Daoy (cell line): ENCODE measurements at regions not wholly inside any gene's neighbourhood (a gene's known extent, or its start where the extent isn't known, plus 50 kb on each side); places are given as distances from the start of the nearest gene placed in this dataset.

ENCODE experiments used
- DNase-seq: peaks from one replicate; pipeline ENCODE4 v3.0.0-alpha.2; 2015; ENCODE audit warnings: low read depth

DNA sequence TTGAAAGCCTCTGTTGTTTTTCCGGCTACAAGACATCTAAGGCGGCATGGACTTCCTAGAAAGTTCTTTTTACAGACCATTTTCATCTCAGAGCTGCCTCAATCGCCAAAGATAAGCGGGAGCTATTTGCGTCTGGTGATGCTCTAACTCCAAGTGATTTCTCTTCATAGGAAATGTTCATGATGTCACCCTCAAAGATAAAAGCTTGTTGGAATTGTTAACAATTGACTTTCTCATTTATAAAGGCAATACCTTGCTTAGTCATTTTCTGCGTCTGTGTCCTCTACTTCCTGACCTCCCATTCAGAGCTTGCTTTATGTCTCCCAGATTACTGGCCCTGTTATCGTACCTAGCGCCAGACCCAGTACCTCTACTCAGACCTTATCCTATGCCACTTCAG lies 259.0 kb upstream of the G2E3 start:
- DNase-seq, result no peak

DNA sequence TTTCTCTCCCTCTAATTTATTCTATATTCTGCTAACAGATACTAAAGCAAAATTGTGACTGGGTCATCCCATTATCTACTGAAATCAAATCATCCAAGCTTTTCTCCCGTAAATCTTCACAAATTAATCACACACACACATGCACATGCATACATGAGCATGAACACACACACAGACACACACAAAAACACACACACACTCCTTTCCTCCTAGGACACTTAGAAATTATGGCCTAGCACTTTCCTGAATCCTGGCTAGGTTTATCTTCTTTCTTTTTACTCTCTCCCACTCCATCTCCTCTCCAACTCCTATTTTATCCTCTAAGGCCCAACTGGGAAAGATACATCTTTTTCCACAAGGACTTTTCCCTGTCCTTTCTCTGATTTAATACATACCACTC lies 255.6 kb upstream of the G2E3 start:
- no peak for DNase-seq

DNA sequence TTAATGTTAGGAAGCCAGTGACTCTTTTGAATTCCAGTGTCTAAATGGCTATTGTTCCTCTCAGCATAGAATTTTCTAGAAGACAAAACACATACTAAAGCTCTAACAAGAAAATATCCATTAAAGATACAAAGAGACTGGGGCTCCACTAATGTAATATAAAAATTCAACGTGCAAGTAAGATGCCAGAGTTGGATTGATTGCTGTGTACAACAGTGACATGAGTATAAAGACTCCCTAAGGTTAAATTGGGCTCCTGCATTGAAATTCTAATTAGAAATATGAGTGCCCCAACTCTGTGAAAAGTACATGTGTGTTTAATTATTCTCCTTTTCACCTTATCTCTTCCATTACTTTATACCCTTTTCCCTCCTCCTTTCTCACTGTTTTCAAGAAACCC lies 253.6 kb upstream of the G2E3 start:
- DNase-seq, result no peak

DNA sequence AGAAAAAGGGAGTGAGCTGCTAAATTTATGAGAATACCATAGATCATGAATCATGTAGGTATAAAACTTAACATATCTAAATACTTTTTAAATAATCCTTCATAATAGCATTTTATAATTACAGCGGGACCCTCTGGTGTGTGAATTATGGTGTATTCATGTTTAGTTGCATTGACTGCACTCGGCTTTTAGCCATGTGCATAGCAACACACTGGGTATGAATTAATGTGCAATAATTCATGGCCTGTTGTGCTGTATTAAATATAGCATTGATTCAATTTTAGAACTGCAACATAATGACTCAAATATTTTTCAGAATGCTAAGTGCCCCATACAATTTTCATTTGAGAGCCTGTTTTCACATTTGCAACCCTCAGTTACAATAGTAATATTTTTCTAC lies 249.6 kb upstream of the G2E3 start:
- no peak for DNase-seq

DNA sequence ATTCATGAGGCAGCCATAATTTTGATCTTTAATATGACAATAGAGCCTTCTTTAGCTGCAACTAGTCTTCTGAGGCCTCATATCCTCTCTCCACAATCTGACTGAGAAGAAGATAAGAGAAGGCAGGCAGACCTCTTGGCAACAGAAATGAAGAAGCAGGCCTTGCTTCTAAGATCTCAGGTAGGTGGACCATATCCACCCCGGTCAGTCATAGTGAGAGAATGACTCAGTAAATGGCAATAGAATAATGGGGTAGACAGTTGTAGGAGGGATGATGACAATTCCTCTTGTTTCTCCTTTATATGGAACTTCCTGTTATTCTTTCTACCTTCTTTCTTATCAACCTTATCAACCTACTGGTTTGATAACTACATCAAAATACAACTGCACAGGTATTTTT lies 246.7 kb upstream of the G2E3 start:
- no peak for DNase-seq

DNA sequence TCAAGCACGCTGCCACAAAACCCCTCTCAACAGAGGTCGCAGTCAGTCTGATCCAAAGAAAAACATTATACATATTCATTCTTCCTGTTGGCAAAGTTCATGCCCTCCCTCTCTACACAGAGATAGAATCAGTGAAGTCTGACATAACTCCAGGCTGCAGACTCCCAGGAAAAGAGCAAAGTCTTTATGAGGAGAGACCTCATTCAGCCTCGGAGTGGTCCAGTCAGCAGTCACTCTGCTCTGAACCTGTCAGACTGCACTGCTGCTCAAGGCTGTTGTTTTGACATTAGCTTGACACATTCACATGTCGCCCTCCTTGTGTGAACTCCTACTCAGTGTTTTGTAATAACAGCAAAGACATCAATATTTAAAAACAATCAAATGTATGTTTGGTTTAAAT lies 241.2 kb upstream of the G2E3 start:
- no peak for DNase-seq

DNA sequence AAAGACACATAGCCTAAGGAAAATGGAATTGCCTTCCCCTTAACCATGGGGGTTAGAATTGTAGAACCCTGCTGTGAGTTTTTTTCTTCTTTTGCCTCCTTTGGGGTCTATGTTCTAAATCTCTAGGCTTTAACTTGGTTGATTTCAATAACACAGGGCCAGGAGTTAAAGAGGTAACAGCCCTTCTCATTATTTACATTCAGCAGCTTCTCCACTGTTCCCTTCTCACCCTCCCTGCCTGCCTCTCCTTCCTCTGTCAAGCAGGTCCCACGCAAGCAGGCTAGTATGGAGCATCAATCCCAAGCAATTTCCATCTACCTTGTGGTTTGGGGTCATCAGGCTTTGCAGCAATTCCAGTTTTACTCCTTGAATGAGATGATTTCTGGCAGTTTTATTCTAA lies 236.1 kb upstream of the G2E3 start:
- DNase-seq, result no peak

DNA sequence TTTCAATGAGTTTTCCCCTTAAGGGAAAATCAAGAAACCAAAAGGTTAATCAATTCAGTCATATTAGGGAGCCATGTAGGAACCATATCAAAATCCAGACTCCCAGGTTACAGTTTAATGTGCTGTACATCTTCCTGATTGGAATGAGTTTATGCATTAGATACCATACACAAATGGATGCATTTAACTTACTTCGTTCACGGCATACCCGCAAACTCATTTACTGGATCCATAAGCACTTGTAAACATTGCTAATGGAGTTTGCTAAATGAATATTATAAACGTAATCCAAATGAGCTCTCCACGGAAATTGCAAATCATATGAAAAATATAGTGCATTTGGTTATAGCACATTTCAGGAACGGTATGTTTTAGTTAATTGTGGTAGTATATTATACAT lies 228.9 kb upstream of the G2E3 start:
- DNase-seq, result no peak

DNA sequence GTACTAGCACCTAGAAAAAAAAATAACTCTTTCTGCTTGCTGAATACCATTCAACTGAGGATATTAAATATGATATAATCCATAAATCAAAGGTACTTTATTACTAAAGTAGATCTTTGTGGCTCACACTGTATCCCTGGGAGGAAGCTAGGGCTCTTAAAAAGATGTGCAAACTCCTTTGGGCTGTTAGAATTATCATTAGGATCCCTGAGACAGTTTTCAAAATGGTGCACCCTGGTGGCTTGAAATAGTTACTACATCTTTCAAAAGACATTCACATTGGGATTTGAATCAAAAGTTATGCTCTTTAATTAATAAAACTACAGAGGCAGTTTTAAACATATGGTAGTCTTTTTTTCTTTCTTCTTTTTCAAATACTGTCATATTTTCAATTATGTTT lies 228.5 kb upstream of the G2E3 start:
- no peak for DNase-seq

DNA sequence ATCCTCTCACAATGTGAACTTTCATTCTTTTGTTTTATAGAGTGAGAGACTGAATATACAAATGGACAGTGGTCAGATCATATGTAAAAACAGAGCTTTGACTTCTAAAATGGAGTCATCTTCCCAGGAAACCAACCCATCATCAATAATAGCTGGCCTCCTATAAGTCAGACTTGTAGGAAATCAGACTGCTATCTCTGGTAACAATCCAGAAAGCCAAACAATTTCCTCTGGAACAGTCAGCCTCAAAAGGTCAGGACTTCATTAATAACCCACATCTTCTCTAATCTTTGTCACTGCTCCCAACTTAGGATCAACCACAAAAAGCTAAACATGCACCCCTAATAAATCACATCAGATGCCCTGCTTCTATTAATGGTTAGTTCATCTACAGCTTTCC lies 227.9 kb upstream of the G2E3 start:
- no peak for DNase-seq

DNA sequence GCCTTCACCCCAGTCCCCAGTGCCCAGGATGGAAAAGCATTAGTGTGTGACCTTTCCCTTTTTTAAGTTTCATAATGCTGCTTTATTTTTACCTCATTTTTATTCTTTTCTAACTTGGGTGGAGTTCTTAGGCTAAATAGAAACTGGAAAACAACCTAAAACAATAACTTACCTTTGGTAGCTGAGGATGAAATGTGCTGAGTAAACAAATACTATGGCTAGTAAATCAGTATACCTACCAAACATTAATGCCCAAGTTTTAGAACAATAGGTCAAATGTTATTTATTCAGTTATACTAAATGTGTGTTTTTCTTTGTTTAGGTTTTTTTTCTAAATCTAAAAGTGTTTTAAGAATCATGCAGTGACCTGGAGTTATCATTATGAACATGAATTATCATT lies 226.6 kb upstream of the G2E3 start:
- no peak for DNase-seq

DNA sequence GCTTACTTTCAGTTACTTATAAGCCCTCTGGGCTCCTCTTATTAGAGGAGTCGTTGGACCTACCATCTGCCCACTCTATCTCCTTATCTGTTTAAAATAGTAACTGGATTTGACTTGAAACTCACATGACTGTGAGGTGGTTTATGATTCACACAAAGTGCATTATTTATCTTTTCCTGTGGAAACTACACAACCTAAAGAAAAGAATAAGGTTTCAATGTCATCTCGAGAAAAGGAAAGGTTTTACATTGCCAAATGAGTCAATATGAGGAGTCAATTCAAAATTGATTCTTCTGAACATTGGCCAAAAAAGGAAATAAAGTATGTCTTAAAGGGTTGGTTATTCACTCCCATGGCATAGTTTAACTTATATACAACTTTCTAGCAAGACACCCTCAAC lies 225.0 kb upstream of the G2E3 start:
- DNase-seq, result no peak

DNA sequence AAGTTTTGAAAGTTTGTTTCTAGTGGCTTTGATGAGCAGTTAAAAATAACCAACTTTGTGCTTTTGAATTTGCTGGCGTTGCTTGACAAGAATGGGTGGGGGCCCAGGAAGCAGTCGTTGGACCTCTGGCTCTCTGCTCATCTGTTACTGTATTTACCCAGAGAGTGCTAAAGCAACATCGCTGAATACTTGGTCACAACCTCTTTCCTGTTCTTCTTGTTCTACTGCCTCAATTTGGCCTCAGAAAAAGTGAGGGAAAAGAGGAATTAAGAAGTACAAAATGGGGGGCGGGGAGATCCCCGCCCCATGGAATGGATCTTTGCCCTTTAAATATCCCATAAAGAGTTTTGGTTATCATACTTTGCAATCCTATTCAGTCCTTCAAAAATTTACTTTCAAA lies 221.5 kb upstream of the G2E3 start:
- no peak for DNase-seq

DNA sequence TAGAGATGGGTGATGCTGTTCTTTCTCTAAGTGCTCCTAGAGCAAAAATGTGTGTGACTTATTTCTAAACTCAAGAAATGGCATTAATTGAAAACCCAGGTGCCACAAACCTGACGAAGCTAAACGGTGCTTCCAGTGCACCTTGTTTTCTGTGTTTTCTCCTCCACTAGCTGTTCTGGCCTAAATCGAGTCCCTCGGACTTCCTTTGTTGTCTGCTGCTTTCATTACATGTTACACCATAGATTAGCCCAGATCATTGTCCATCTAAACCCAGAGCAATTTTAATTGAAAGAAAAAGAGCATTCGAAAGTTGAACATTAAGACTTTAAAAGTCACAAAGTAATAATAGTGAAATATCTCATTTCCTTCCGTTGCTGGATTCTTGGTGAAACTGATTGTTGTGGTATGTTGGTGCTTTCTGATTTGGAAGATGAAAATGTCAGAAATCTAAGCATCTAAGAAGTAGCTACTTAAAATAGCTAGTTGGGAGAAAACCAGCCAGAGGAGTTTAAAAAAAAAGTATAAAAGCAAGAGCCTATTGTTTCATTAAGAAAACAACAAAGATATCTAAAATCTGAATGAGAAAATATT lies 219.6 kb upstream of the G2E3 start:
- no peak for DNase-seq

DNA sequence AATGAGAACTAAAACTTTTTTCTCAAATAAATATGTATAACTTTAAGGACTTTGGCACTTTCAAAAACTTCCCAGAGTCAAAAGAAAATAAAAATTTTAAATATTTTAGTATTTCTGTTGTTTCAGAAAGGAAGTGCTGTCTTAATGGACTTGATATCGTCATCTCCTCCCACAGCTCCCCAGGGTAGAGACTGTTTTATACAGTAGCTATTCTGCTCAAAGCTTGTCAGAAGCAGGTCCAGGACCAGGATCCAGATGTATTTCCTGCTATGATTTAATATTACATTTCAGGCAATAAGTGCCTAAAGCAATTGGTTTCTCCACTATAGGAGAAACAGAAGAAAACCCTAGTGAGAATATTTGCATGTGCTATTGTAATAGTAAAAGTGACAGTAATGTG lies 218.5 kb upstream of the G2E3 start:
- no peak for DNase-seq

DNA sequence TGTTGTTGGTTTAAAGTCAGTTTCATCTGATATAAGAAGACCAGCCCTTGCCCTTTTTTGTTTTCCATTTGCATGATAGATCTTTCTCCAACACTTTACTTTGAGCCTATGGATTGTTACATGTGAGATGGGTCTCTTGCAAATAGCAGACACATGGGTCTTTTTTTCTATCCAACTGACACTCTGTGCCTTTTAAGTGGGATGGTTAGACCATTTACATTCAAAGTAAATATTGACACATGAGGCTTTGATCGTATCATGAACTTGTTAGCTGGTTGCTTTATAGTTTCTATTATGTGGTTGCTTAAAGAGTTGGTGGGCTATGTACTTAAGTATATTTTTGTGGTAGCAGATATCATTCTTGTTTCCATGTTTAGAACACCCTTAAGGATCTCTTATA lies 213.4 kb upstream of the G2E3 start:
- no peak for DNase-seq

DNA sequence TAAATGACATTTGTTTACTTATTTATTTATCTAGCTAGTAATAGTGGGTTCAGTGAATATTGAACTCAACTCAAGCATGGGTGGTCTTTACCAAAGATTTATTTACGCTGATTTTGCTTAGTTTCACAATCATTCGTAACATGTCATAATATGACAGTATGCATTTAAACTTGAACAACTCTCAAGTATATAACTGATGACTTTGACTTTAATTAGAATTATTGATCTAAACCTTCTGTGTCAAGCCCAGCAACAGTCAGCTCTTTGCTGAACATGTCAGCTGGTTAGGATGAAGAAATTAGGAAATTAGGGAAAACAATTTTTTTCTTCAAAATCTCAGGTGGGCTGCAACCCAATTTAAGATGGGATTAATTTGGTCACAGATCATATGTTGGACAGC lies 210.5 kb upstream of the G2E3 start:
- no peak for DNase-seq

DNA sequence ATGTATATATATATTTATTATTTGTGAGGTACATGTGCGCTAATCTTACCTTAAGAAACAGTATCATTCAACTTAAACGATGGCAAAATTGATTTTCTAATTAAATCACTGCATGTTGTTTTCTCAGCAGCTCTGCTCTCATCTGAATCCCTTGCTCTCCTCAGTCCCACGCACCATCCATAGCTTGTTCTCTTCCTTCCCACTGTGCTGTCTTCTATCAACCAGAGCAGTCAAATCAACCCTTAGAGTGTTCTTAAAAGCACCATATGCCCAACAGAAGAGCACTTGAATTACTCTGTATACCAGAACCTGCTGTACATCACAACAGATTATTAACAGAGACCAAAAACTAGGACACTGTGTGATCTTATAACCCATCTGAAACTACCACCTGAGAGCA lies 209.4 kb upstream of the G2E3 start:
- DNase-seq, result no peak

DNA sequence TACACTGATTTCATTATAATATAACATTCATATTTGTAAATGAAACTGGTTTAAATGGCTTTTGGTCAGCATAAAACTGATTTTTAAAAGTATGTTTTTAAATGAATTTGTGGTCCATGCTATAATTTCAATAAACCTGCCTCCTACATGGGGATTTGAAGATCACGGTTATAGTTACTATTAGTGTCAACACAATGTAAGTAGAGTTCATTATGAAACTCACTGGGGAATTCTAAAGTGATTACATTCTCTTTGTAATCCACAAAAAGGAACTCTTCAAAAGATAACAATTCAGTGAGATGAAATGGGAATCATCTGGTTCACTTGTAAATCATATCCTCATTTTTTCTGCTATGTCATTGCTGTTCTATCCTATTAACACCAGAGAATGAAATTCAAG lies 204.5 kb upstream of the G2E3 start:
- no peak for DNase-seq

DNA sequence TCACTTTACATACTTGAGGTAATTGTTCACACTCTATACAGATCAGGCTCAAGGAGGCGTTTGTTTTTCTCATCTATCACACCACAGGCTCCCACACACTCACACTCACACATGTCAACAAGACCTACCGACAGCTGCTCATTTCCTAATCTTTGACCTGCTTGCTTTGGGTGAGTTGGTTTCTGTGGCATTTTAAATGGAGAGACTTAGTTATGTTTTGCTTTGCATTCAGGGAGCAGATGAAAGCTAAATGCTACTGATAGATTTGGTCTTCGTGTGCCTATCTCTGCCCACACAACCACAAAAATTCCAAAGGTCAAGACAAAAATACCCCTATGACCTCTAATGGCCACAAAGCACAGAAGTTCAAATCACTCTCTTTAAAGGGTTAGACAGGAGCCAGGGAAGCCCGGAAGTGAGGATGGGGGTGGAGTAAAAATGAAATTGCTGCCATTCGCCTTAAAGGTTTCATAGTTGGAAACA lies 203.5 kb upstream of the G2E3 start:
- peak; percentile 26 for DNase-seq

DNA sequence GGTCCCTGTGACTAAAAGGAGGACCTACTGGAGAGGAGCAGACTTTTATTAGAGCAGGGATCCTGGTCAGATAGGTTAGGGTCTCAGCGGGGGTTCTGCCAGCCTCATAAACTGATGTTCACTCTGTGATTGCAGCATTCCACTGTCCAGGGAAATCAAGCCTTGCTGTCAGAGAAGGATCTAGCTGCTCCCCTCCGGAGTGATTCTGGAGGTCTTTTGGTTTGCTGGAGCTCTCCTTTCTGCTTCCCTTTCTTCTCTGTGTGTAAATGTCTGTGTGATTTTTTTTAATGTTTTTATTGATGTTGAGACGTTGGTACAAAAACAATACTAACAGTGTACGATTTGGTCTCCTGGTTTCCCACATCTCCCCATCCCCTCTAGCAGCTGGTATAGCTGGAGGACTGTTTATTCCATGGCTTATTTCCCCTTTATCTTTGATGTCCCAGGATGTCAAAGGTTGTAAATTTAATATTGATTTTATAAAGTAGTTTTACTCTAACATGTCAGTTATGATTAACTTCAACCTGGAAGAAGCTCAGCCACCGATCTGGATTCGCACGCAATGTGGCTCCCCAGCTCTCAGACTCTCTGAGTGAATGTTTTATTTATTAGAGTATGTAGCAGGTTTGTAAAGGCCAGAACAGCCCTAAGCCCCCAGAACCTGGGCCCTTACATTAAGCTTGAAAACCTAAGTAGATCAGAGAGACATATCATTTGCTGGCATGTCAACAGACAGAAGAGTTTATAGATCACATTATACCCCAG lies 202.3 kb upstream of the G2E3 start:
- DNase-seq, result no peak

DNA sequence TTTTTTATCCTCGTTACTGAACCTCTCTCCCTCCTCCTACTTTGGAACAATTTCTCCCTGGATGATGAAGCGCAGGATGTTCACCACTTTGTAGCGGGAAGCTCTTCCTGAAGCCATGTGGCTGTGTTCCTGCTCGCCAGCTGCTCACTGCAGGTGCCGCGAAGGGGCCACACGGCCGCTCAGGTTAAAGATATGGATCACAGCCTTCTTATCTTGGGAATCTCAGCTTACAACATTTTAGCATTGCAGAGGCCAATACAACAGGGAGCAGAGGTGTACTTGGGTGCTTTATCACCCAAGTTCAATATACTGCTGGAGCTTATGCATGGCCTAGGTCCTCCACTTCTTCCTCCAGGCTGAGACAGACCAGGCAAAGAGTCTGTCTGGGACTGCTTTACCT lies 201.2 kb upstream of the G2E3 start:
- DNase-seq, result no peak

DNA sequence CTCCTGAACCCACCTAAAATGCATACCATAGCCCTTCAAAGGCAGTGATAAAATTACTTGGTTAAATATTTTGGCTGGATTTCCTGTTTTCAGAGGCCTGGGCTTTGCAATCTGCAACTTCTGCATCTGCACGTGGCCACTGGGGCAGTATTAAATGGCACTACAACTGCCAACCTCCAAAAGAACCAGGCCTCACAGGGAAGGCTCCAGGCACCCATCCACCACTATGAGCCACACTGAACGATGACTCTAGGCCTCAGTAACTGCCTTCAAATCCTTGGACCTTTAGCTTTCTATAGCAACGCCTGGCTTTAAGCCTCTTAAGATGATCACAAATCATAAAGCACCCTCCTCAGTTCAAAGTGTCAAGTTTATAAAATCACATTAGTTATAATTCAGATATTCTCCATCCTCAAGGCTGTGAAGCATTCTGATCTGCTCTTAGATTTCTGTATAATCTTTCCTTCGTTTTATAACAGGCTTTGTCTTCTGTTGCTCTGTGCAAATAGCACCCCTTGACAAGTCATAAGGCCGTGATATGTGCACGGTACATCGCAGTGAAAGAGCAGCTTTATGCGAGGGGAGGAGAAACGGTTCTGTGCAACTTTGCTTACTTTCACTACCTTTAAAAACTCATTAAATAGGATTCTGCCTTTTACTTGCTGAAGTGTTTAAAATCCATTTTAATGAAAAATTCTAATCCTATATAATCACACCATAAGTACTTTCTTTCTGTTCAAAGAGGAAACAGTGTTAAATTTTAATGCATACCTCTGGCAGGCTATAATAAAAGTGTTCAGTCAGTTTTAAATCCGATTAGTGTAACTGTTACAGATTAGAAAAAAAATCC lies 196.4 kb upstream of the G2E3 start:
- no peak for DNase-seq
